DOHH2 (cell line): ENCODE measurements at regions not wholly inside any gene's neighbourhood (a gene's known extent, or its start where the extent isn't known, plus 50 kb on each side); places are given as distances from the start of the nearest gene placed in this dataset.

Experiments used
- H3F3A ChIP-seq: fragments of 200-600 bp; sonication (generic), shearing (Covaris generic); 2 replicates; pipeline ENCODE4 v1.6.0; 2016; ENCODE audit warnings: antibody characterized with exemption, mild to moderate bottlenecking; ENCODE audit not compliant: control insufficient read depth, insufficient read depth
- H3K27ac ChIP-seq: fragments of 200-600 bp; sonication (generic); 2 replicates; pipeline ENCODE4 v1.5.1; 2014; ENCODE audit warnings: low read depth, mild to moderate bottlenecking, low read length, moderate library complexity
- H3K27me3 ChIP-seq: fragments of 200-600 bp; sonication (generic); 2 replicates; pipeline ENCODE4 v1.6.1; 2014; ENCODE audit warnings: mild to moderate bottlenecking, low read length, mixed read lengths; ENCODE audit not compliant: control insufficient read depth
- H3K36me3 ChIP-seq: fragments of 200-600 bp; sonication (generic); 2 replicates; pipeline ENCODE4 v1.6.1; 2014; ENCODE audit warnings: mild to moderate bottlenecking, low read length, moderate library complexity, mixed read lengths; ENCODE audit not compliant: control insufficient read depth
- H3K4me1 ChIP-seq: fragments of 200-600 bp; sonication (generic); 2 replicates; pipeline ENCODE4 v1.6.1; 2014; ENCODE audit warnings: mild to moderate bottlenecking, low read length, mixed read lengths; ENCODE audit not compliant: control insufficient read depth
- H3K4me2 ChIP-seq: fragments of 200-600 bp; sonication (generic); 2 replicates; pipeline ENCODE4 v1.6.0; 2014; ENCODE audit warnings: mild to moderate bottlenecking, low read length, moderate library complexity
- H3K4me3 ChIP-seq: fragments of 200-600 bp; sonication (generic); 2 replicates; pipeline ENCODE4 v1.5.1; 2014; ENCODE audit warnings: mild to moderate bottlenecking, low read length, mixed read lengths
- H3K79me2 ChIP-seq: fragments of 200-600 bp; sonication (generic); 2 replicates; pipeline ENCODE4 v1.6.1; 2014; ENCODE audit warnings: mild to moderate bottlenecking, low read length, mixed read lengths; ENCODE audit not compliant: control insufficient read depth
- H3K9me2 ChIP-seq: fragments of 200-600 bp; sonication (generic); replicated peaks from 2 replicates; pipeline ENCODE4 v1.6.1; 2014; ENCODE audit warnings: mild to moderate bottlenecking, low read length, mixed read lengths; ENCODE audit not compliant: control insufficient read depth
- H3K9me3 ChIP-seq: fragments of 200-600 bp; sonication (generic); 2 replicates; pipeline ENCODE4 v1.6.1; 2014; ENCODE audit warnings: antibody characterized with exemption, low read length, mixed read lengths; ENCODE audit not compliant: control insufficient read depth, insufficient read depth
- H4K20me1 ChIP-seq: fragments of 200-600 bp; sonication (generic); 2 replicates; pipeline ENCODE4 v1.6.0; 2014; ENCODE audit warnings: low read depth, mild to moderate bottlenecking, antibody characterized with exemption, low read length, moderate library complexity; ENCODE audit not compliant: control insufficient read depth, insufficient read depth
- CTCF ChIP-seq: fragments of 200-600 bp; sonication (generic); IDR thresholded peaks from one replicate; pipeline ENCODE4 v1.5.1; 2014; ENCODE audit warnings: antibody characterized with exemption, mild to moderate bottlenecking, low read depth, low read length; ENCODE audit not compliant: poor library complexity, severe bottlenecking
- EZH2phosphoT487 ChIP-seq: fragments of 200-600 bp; sonication (generic); IDR thresholded peaks from 2 replicates; pipeline ENCODE4 v1.6.1; 2017; ENCODE audit warnings: borderline replicate concordance, mild to moderate bottlenecking, antibody characterized with exemption, low read length, moderate library complexity, mixed read lengths

- Histone ChIP-seq H3K4me3 (no peak overlapping the region), H4K20me1 (no peaks in the 10 kb centered on the region), H3K4me2 (no peak overlapping the region), H3K27ac (no peak overlapping the region), H3K4me1 (no peaks in the 10 kb centered on the region), H3K36me3 (no peaks in the 10 kb centered on the region), H3K9me2 (no peaks in the 10 kb centered on the region), H3K79me2 (no peaks in the 10 kb centered on the region), H3F3A (no peaks in the 10 kb centered on the region), H3K9me3 (no peaks in the 10 kb centered on the region), H3K27me3 (no peaks in the 10 kb centered on the region)
- TF ChIP-seq CTCF (no peak), EZH2phosphoT487 (no peak)
Measured at GRCh38 chr2:164015328-164016123, 279.7 kb upstream of the FIGN start.

GRCh38 chr2:164014791-164015190, 279.0 kb upstream of the FIGN start:
- Histone ChIP-seq H3K27ac (no peak overlapping the region), H3F3A (no peaks in the 10 kb centered on the region), H3K9me2 (no peaks in the 10 kb centered on the region), H4K20me1 (no peaks in the 10 kb centered on the region), H3K4me1 (no peaks in the 10 kb centered on the region), H3K79me2 (no peaks in the 10 kb centered on the region), H3K4me2 (no peak overlapping the region), H3K36me3 (no peaks in the 10 kb centered on the region), H3K9me3 (no peaks in the 10 kb centered on the region), H3K27me3 (no peaks in the 10 kb centered on the region), H3K4me3 (no peak overlapping the region)
- no peak for TF ChIP-seq EZH2phosphoT487

DNA sequence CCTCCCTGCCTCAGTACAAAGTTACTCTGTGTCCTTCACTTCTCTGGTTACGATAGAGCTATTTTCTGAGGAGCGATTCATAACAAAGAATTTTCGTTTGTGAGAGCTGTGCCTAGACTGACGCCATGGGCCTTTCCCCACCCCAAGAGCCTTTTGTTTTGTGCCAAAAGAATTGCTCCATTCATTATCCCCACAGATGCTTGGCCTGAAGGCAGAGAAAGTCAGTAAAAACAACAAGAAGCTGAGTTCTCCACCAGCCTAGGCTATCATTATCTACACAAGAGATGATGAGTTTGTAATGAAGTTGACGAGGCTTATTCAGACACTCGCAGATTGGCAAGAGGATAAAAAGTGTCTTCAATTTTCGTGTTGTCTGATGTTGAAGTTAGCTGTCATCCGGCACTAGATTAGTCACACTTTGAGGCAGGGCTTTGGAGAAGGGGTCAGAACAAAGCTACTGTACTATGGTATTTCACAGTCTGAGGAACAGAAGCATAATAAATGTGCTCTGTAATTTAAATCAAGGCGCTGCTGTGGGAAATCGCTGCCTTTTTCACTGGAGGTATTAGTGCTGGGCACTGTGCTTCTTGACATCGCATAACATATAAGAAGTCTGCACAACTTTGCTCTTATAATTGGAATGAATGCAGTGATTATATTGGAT, 278.4 kb upstream of the FIGN start:
- Histone ChIP-seq H3K4me3 (no peak overlapping the region), H3K4me1 (no peaks in the 10 kb centered on the region), H4K20me1 (no peaks in the 10 kb centered on the region), H3K27me3 (no peaks in the 10 kb centered on the region), H3K27ac (no peak overlapping the region), H3K9me3 (no peaks in the 10 kb centered on the region), H3F3A (no peaks in the 10 kb centered on the region), H3K79me2 (no peaks in the 10 kb centered on the region), H3K36me3 (no peaks in the 10 kb centered on the region), H3K9me2 (no peaks in the 10 kb centered on the region), H3K4me2 (no peak overlapping the region)
- TF ChIP-seq CTCF: no peak
- TF ChIP-seq EZH2phosphoT487: no peak

- H3K36me3 ChIP-seq: no peaks in the 10 kb centered on the region
- no peaks in the 10 kb centered on the region for H3K9me3 ChIP-seq
- H3F3A ChIP-seq: no peaks in the 10 kb centered on the region
- H3K9me2 ChIP-seq: no peaks in the 10 kb centered on the region
- no peak for TF ChIP-seq EZH2phosphoT487
- no peak for TF ChIP-seq CTCF
- H4K20me1 ChIP-seq: no peaks in the 10 kb centered on the region
- no peaks in the 10 kb centered on the region for H3K79me2 ChIP-seq
- H3K4me3 ChIP-seq: no peak overlapping the region
- H3K4me2 ChIP-seq: no peak overlapping the region
- H3K27ac ChIP-seq: no peak overlapping the region
- H3K4me1 ChIP-seq: no peaks in the 10 kb centered on the region
- H3K27me3 ChIP-seq: no peaks in the 10 kb centered on the region
Measured at GRCh38 chr2:164012581-164012980, 276.8 kb upstream of the FIGN start.
